ENCODE measurements at regions not wholly inside any gene's neighbourhood (a gene's known extent, or its start where the extent isn't known, plus 50 kb on each side); places are given as distances from the start of the nearest gene placed in this dataset.

DNA sequence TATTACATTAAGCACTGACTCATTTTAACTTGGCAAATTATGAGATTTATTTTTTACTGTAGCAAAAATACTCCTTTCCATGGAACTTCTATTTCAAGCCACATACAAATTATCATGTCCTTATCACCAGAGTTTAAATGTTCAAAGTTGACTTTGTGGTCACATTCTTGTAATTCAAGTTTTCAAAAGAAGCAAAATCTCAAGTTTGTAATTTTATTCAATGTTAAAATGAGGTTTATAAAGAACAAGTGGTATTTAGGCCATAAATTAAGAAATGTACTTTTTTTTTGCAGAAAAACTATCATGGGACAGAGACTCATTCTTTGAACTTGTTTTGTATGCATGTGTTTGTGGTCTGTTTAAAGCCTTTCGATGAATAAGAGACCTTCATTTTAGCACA lies 811.5 kb downstream of the TENT5A start:
- Histone ChIP-seq H3K36me3 (ENCODE audit: control insufficient read depth in 2 of 2, insufficient read depth in 2 of 2, low read length in 1 of 2) (no peaks in the 10 kb centered on the region), H3K4me1 (ENCODE audit: control insufficient read depth, insufficient read depth, low read length) (no peaks in the 10 kb centered on the region), H3K9me3 (replicated peaks; ENCODE audit: control insufficient read depth, insufficient read depth, low read length) (no peaks in the 10 kb centered on the region), H3K27me3 (replicated peaks in 1 of 2; ENCODE audit: control insufficient read depth in 2 of 2, insufficient read depth in 2 of 2, low read length in 1 of 2) (no peaks in the 10 kb centered on the region), H3K4me2 (ENCODE audit: control insufficient read depth, insufficient read depth) (no peak overlapping the region), H3K4me3 (no peak overlapping the region), H4K20me1 (ENCODE audit: control insufficient read depth, insufficient read depth) (no peaks in the 10 kb centered on the region), H3K79me2 (ENCODE audit: control insufficient read depth, insufficient read depth, low read length) (no peaks in the 10 kb centered on the region), H3K27ac (ENCODE audit: control insufficient read depth, insufficient read depth) (no peak overlapping the region), H2AFZ (ENCODE audit: control insufficient read depth, low read depth, low read length) (no peak overlapping the region), H3K9ac (ENCODE audit: control insufficient read depth, insufficient read depth, low read length) (no peak overlapping the region)
- in situ Hi-C loops (cut with MboI): no loop called here
- TF ChIP-seq TCF7 (IDR thresholded peaks at IDR 0.05; ENCODE audit: borderline replicate concordance) (no peak), BACH1 (IDR thresholded peaks at IDR 0.05; ENCODE audit: borderline replicate concordance) (no peak), SIN3A (IDR thresholded peaks at IDR 0.05; ENCODE audit: low read depth, low read length) (no peak), EP300 (IDR thresholded peaks at IDR 0.05; ENCODE audit: borderline replicate concordance in 1 of 2, control insufficient read depth in 1 of 2, low read depth in 2 of 2, low read length in 2 of 2) (no peak), SREBF1 (IDR thresholded peaks at IDR 0.05; ENCODE audit: low read length) (no peak), ZNF384 (IDR thresholded peaks at IDR 0.05; ENCODE audit: borderline replicate concordance, low read depth, low read length) (no peak), EED (IDR thresholded peaks at IDR 0.05; ENCODE audit: low read depth) (no peak), PML (IDR thresholded peaks at IDR 0.05; ENCODE audit: low read length) (no peak), MYC (IDR thresholded peaks at IDR 0.05; ENCODE audit: insufficient read depth, insufficient read length, insufficient replicate concordance, low read length, severe bottlenecking) (no peak), SMC3 (IDR thresholded peaks at IDR 0.05; ENCODE audit: borderline replicate concordance, low read length) (no peak), CEBPB (IDR thresholded peaks at IDR 0.05; ENCODE audit: borderline replicate concordance in 1 of 2, low read depth in 2 of 2, low read length in 2 of 2) (no peak), NBN (IDR thresholded peaks at IDR 0.05) (no peak), ZBED1 (IDR thresholded peaks at IDR 0.05; ENCODE audit: borderline replicate concordance) (no peak), BMI1 (IDR thresholded peaks at IDR 0.05; ENCODE audit: borderline replicate concordance) (no peak)
- TF ChIP-seq, protein P1, sequence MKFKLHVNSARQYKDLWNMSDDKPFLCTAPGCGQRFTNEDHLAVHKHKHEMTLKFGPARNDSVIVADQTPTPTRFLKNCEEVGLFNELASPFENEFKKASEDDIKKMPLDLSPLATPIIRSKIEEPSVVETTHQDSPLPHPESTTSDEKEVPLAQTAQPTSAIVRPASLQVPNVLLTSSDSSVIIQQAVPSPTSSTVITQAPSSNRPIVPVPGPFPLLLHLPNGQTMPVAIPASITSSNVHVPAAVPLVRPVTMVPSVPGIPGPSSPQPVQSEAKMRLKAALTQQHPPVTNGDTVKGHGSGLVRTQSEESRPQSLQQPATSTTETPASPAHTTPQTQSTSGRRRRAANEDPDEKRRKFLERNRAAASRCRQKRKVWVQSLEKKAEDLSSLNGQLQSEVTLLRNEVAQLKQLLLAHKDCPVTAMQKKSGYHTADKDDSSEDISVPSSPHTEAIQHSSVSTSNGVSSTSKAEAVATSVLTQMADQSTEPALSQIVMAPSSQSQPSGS (IDR thresholded peaks at IDR 0.05; ENCODE audit: low read length): no peak
- TF ChIP-seq, protein P2, sequence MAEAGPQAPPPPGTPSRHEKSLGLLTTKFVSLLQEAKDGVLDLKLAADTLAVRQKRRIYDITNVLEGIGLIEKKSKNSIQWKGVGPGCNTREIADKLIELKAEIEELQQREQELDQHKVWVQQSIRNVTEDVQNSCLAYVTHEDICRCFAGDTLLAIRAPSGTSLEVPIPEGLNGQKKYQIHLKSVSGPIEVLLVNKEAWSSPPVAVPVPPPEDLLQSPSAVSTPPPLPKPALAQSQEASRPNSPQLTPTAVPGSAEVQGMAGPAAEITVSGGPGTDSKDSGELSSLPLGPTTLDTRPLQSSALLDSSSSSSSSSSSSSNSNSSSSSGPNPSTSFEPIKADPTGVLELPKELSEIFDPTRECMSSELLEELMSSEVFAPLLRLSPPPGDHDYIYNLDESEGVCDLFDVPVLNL (IDR thresholded peaks at IDR 0.05; ENCODE audit: low read depth, low read length): no peak
- TF ChIP-seq, protein P3, sequence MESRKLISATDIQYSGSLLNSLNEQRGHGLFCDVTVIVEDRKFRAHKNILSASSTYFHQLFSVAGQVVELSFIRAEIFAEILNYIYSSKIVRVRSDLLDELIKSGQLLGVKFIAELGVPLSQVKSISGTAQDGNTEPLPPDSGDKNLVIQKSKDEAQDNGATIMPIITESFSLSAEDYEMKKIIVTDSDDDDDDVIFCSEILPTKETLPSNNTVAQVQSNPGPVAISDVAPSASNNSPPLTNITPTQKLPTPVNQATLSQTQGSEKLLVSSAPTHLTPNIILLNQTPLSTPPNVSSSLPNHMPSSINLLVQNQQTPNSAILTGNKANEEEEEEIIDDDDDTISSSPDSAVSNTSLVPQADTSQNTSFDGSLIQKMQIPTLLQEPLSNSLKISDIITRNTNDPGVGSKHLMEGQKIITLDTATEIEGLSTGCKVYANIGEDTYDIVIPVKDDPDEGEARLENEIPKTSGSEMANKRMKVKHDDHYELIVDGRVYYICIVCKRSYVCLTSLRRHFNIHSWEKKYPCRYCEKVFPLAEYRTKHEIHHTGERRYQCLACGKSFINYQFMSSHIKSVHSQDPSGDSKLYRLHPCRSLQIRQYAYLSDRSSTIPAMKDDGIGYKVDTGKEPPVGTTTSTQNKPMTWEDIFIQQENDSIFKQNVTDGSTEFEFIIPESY (IDR thresholded peaks at IDR 0.05): no peak
- TF ChIP-seq, protein P4, sequence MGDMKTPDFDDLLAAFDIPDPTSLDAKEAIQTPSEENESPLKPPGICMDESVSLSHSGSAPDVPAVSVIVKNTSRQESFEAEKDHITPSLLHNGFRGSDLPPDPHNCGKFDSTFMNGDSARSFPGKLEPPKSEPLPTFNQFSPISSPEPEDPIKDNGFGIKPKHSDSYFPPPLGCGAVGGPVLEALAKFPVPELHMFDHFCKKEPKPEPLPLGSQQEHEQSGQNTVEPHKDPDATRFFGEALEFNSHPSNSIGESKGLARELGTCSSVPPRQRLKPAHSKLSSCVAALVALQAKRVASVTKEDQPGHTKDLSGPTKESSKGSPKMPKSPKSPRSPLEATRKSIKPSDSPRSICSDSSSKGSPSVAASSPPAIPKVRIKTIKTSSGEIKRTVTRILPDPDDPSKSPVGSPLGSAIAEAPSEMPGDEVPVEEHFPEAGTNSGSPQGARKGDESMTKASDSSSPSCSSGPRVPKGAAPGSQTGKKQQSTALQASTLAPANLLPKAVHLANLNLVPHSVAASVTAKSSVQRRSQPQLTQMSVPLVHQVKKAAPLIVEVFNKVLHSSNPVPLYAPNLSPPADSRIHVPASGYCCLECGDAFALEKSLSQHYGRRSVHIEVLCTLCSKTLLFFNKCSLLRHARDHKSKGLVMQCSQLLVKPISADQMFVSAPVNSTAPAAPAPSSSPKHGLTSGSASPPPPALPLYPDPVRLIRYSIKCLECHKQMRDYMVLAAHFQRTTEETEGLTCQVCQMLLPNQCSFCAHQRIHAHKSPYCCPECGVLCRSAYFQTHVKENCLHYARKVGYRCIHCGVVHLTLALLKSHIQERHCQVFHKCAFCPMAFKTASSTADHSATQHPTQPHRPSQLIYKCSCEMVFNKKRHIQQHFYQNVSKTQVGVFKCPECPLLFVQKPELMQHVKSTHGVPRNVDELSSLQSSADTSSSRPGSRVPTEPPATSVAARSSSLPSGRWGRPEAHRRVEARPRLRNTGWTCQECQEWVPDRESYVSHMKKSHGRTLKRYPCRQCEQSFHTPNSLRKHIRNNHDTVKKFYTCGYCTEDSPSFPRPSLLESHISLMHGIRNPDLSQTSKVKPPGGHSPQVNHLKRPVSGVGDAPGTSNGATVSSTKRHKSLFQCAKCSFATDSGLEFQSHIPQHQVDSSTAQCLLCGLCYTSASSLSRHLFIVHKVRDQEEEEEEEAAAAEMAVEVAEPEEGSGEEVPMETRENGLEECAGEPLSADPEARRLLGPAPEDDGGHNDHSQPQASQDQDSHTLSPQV (IDR thresholded peaks at IDR 0.05): no peak
- 0% methylated on average over 1 of the region's 1 CpG for WGBS (ENCODE audit: insufficient coverage, insufficient replicate concordance, low lambda C conversion rate, missing lambda C conversion rate)
- no peak for FAIRE-seq
- intact Hi-C loops (cut with micrococcal nuclease; ENCODE audit: unreplicated experiment): no loop called here
- ATAC-seq: no peak
- no peak for DNase-seq (ENCODE audit: low read depth, low spot score)
- ChIA-PET POLR2A (no interaction called here), CTCF (no interaction called here), RAD21 (ENCODE audit: unreplicated experiment) (no interaction called here), SMC1A (ENCODE audit: uncharacterized antibody, unreplicated experiment) (interaction anchor here (0.6 kb wide), 1 partner anchor 1040 kb away, joined by 3 read pairs; no protein-coding TSS in a partner anchor)
- no TSS peak for BruUV-seq (replicated peaks)
